Memory B cell (primary cell): ENCODE measurements at regions not wholly inside any gene's neighbourhood (a gene's known extent, or its start where the extent isn't known, plus 50 kb on each side); places are given as distances from the start of the nearest gene placed in this dataset.

Source experiments
- ATAC-seq: fragments of 150-1000 bp; cut with Tn5 transposase; 2 replicates; pipeline ENCODE4 v1.10.0; 2021; ENCODE audit warnings: low read depth, mild to moderate bottlenecking, moderate library complexity
- DNase-seq, 2 donors: peaks; one replicate each; pipeline ENCODE4 v3.0.0; 2022; ENCODE audit warnings: low spot score in 2 of 2
- H3K27ac Mint-ChIP-seq: one replicate; pipeline ENCODE4 v1.8.0; 2022; ENCODE audit warnings: mild to moderate bottlenecking, moderate library complexity, mixed read lengths
- H3K27me3 Mint-ChIP-seq: one replicate; pipeline ENCODE4 v1.8.0; 2022; ENCODE audit warnings: mixed read lengths
- H3K36me3 Mint-ChIP-seq: one replicate; pipeline ENCODE4 v1.8.0; 2022; ENCODE audit warnings: mild to moderate bottlenecking, mixed read lengths
- H3K4me1 Mint-ChIP-seq: one replicate; pipeline ENCODE4 v1.8.0; 2022; ENCODE audit warnings: mixed read lengths
- H3K4me3 Mint-ChIP-seq: one replicate; pipeline ENCODE4 v1.8.0; 2022; ENCODE audit warnings: mild to moderate bottlenecking, moderate library complexity, mixed read lengths
- H3K9me3 Mint-ChIP-seq: one replicate; pipeline ENCODE4 v1.8.0; 2022; ENCODE audit warnings: mixed read lengths

DNA sequence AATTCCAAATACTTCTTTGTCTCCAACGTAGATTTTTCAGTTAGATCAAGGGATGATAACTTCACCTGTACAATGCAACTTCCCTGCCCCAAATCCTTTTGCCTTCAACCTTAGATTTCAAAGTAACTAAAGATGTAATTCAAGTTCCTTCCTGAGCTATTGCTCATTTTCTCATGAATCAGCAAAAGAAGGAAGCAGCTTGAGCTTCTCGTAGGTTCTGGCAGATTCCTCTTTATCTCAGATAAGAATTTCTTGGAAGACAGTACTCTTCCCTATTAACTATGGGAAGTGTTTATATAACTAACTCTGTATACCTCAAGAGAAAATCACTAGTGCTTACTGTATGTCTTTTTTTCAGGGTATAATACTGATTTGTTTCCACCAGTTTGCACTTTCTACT lies 203.8 kb downstream of the RASSF9 start:
- no peak for ATAC-seq
- H3K9me3 Mint-ChIP-seq, result peaks cover 3% of the 10 kb centered on the region

DNA sequence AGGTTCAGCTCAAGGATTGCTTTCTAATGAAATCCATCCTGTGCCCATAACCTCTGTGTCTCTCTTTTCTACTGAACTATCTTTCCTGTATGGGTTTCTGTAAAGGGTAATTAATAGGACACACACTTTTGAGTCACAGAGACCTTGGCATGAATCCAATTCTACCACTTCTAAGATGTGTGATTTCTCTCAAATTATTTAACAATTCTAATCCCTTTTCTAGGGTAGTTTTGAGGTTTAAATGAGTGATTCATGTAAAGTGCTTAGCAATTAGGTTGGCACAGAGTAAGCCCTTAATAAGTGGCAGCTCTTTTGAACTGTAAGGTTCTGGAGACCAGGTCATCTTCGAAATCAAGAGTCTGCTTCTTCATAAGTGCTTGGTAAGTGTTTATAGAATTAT lies 202.7 kb downstream of the RASSF9 start:
- H3K9me3 Mint-ChIP-seq, result peaks cover 2% of the 10 kb centered on the region
- H3K4me3 Mint-ChIP-seq, result no peak overlapping the region
- ATAC-seq, result no peak
- H3K36me3 Mint-ChIP-seq, result no peaks in the 10 kb centered on the region
- no peaks in the 10 kb centered on the region for H3K27me3 Mint-ChIP-seq
- H3K27ac Mint-ChIP-seq, result no peak overlapping the region
- DNase-seq, result no peak
- no peaks in the 10 kb centered on the region for H3K4me1 Mint-ChIP-seq

More for the DNA sequence above, 203.8 kb downstream of the RASSF9 start:
- H3K4me1 Mint-ChIP-seq, result no peaks in the 10 kb centered on the region
- no peak overlapping the region for H3K27ac Mint-ChIP-seq
- H3K27me3 Mint-ChIP-seq, result no peaks in the 10 kb centered on the region
- no peak overlapping the region for H3K4me3 Mint-ChIP-seq
- no peak for DNase-seq
- no peaks in the 10 kb centered on the region for H3K36me3 Mint-ChIP-seq

DNA sequence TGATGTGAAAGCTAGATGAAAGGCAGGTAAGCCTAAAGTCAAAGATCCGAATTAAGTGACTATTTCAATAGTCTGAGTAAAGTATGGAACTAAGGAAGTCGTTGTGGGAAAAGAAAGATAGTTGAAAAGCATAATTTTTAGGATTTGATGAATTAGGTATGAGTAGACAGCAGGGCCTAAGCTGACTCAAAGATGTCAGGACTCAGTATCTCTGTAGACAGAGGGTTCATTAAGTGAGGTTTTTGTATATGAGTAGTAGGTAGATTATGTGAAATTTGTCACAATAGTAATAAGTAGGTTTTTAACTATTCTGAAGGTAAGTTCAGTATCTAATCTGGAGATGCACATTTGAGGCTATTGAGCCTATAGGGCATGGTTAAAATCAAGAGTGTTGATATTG lies 196.4 kb downstream of the RASSF9 start:
- peaks cover 3% of the 10 kb centered on the region for H3K9me3 Mint-ChIP-seq
- DNase-seq, result no peak
- no peak overlapping the region for H3K4me3 Mint-ChIP-seq
- ATAC-seq, result no peak
- H3K36me3 Mint-ChIP-seq, result no peaks in the 10 kb centered on the region
- H3K27me3 Mint-ChIP-seq, result no peaks in the 10 kb centered on the region
- H3K4me1 Mint-ChIP-seq, result no peaks in the 10 kb centered on the region
- H3K27ac Mint-ChIP-seq, result no peak overlapping the region

DNA sequence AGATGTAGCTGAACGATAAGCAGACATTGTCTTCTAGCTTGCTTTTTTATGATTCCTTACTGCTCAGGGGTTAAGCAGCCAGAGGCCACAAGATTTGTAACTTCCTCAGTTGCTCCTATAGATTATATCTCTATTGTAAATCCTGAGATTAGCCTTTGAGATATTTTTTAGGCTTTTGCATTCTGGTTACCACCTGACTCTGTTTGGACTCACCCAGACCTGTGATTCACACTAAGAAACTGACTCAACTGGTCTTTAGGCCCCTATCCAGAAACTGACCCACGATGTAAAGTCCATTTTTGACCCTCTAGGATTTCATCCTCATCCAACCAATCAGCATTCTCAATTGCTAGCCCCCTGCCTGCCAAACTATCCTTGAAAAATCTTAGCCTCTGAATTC lies 194.4 kb downstream of the RASSF9 start:
- Mint-ChIP-seq H3K27ac (no peak overlapping the region), H3K9me3 (peaks cover 3% of the 10 kb centered on the region), H3K36me3 (no peaks in the 10 kb centered on the region), H3K4me1 (no peaks in the 10 kb centered on the region), H3K4me3 (no peak overlapping the region), H3K27me3 (no peaks in the 10 kb centered on the region)
- ATAC-seq, result no peak
- DNase-seq, result no peak

DNA sequence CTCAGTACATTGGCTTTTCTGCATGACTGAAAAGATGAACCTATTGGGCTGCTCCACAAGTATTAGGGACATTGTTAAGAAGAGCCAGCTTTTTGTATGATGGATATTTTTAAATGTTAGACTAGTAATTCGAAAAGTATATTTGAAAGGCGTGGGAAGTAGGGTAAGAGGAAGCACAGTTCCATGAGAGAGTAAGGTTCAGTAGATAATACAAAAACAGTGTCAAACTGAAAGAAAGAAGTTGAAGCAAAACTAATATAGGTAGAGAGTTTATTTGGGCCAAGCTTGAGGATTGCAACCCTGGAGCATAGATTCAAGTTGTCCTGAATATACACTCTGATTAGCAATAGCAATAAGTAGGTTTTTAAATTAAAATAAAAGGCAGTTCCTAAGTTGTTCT lies 193.9 kb downstream of the RASSF9 start:
- no peaks in the 10 kb centered on the region for H3K36me3 Mint-ChIP-seq
- H3K27ac Mint-ChIP-seq, result no peak overlapping the region
- no peaks in the 10 kb centered on the region for H3K4me1 Mint-ChIP-seq
- peaks cover 3% of the 10 kb centered on the region for H3K9me3 Mint-ChIP-seq
- DNase-seq, result no peak
- no peak for ATAC-seq
- no peaks in the 10 kb centered on the region for H3K27me3 Mint-ChIP-seq
- H3K4me3 Mint-ChIP-seq, result no peak overlapping the region

DNA sequence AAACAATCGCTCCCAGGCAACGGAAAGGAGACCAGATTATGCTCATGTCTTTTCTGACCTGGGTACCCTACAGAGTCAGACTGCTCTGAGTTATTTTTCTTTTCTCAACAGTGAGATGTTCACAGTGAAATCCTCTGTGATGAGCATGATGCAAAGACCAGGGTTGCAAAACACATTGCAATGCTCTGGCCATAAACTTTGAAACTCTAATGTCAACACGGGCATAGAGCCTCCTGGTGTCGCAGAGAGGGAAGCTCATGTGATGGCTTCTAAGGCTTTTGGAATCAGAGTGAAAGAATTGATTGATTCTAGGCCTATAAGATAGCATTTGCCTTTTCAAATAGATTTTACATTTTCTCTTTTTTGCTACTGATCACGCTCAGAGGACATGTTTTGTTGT lies 193.4 kb downstream of the RASSF9 start:
- H3K27ac Mint-ChIP-seq, result no peak overlapping the region

DNA sequence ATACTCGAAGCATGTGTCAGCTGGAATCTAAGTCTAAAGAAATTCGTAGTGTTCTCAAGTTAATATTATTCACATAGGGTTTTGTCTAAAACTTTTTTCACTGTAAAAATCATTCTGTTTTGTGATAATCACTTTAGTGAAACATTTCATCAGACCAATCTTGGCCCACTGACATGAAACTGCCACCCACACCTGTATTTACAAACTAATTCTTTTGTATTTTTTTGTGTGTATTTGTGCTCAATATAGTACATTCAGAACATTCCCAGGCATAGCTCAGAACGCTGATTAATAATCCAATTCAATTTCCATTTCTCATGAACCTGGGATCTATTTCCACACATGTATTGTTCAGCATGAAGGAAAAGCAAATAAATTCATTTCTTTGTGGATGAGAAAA lies 191.7 kb downstream of the RASSF9 start:
- Mint-ChIP-seq H3K4me3 (no peak overlapping the region), H3K36me3 (no peaks in the 10 kb centered on the region), H3K27me3 (no peaks in the 10 kb centered on the region), H3K9me3 (peaks cover 3% of the 10 kb centered on the region), H3K27ac (no peak overlapping the region), H3K4me1 (no peaks in the 10 kb centered on the region)
- no peak for DNase-seq
- ATAC-seq, result no peak

More for the DNA sequence above, 193.4 kb downstream of the RASSF9 start:
- H3K27me3 Mint-ChIP-seq, result no peaks in the 10 kb centered on the region
- no peak for ATAC-seq
- no peaks in the 10 kb centered on the region for H3K36me3 Mint-ChIP-seq
- no peak overlapping the region for H3K4me3 Mint-ChIP-seq
- H3K9me3 Mint-ChIP-seq, result peaks cover 3% of the 10 kb centered on the region
- DNase-seq, result no peak
- no peaks in the 10 kb centered on the region for H3K4me1 Mint-ChIP-seq

DNA sequence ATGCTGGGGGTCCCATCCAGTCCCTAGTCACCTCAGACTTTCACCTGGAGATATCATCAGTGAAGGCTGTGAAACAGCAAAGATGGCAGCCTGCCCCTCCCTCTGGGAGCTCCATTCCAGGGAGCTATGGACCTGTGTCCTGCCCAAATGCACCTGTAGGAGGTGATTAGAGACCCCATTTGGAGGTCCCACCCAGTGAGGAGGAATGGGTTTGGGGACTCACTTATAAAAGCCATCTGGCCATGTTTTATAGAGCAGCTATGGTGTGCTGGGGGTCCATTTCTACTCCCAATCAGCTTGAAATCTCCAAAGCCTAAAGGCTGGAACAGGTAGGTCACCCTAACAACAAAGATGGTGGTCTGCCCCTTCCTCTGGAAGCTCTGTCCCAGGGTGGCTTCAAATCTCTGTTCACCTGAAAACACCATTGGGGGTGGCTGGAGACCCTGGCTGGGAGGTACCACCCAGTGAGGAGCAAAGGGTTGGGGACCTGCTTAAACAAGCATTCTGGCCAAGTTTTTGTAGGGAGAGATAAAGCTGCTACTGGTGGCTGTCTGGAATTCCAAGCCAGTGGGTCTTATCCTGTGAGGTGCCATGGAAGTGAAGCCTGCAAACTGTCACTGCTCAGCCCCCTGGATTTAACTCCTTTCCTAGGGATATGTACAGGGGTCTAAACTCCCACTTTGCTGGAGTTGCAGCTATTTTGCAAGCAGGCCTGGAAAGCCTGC lies 182.3 kb downstream of the RASSF9 start:
- H3K4me3 Mint-ChIP-seq, result no peak overlapping the region
- peaks cover 10% of the 10 kb centered on the region for H3K9me3 Mint-ChIP-seq
- H3K27me3 Mint-ChIP-seq, result no peaks in the 10 kb centered on the region
- H3K36me3 Mint-ChIP-seq, result no peaks in the 10 kb centered on the region
- no peak for ATAC-seq
- H3K27ac Mint-ChIP-seq, result no peak overlapping the region
- no peak for DNase-seq
- no peaks in the 10 kb centered on the region for H3K4me1 Mint-ChIP-seq

DNA sequence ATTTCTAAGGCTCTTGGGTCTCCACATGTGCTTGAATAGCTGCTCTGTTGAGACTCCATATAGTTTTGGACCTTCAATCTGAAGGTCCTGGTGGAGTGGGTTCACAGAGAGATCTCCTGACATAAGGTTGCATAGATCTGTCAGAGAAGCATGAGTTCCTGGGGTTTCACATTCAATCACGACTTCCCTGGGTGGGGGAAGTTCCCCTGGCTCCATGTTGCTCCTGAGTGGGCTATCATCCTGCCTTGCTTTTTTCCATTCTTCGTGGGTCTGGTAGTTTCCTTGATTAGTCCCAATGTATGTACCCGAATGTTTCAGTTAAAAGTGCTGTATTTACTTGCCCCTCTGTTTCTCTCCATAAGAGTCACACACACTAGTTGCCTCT lies 181.8 kb downstream of the RASSF9 start:
- no peak for ATAC-seq
- H3K9me3 Mint-ChIP-seq, result peaks cover 10% of the 10 kb centered on the region
- DNase-seq, result no peak
- no peak overlapping the region for H3K4me3 Mint-ChIP-seq
- no peaks in the 10 kb centered on the region for H3K27me3 Mint-ChIP-seq
- H3K36me3 Mint-ChIP-seq, result no peaks in the 10 kb centered on the region
- no peak overlapping the region for H3K27ac Mint-ChIP-seq
- no peaks in the 10 kb centered on the region for H3K4me1 Mint-ChIP-seq

DNA sequence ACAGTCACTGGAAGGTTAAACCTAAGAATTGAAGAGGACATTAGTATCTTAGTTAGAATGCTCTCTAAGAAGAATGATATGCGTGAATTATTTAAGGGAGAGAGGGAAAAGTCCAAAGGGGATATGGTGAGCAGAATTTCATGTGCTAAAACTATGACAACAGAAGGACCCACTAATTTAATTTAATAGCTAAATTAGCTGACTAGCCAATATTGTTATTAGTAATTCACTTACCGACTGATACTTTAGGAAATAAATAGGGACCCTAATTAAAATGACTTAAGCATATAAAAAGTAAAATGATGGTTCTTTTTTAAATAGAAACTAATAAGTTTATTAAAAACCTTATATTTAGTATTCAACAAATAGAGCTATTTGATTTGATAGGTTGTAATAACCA lies 179.6 kb downstream of the RASSF9 start:
- Mint-ChIP-seq H3K36me3 (no peaks in the 10 kb centered on the region), H3K27me3 (no peaks in the 10 kb centered on the region), H3K27ac (no peak overlapping the region), H3K4me1 (no peaks in the 10 kb centered on the region), H3K4me3 (no peak overlapping the region), H3K9me3 (peaks cover 9% of the 10 kb centered on the region)
- DNase-seq (no peak), ATAC-seq (no peak)

DNA sequence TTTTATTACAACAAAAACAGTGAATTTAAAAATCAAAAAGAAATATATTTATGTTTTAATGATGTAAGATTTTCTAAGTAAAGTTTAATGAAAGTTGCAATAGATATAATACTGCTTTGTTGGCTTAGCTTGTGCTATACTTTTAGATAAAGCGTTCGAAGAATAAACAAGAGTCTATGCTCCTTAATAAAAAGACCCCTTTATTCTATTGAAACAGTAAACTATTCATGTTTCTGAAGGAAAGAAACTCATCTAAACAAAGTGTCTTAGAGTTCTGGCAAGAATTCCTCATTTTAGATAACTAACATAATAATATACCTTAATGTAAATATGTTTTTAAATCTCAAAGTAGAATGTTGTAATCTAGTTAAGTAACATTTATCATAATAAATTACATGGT lies 179.0 kb downstream of the RASSF9 start:
- no peaks in the 10 kb centered on the region for H3K36me3 Mint-ChIP-seq
- H3K27ac Mint-ChIP-seq, result no peak overlapping the region
- H3K9me3 Mint-ChIP-seq, result peaks cover 8% of the 10 kb centered on the region
- DNase-seq (no peak), ATAC-seq (no peak)
- H3K4me1 Mint-ChIP-seq, result no peaks in the 10 kb centered on the region
- no peak overlapping the region for H3K4me3 Mint-ChIP-seq
- no peaks in the 10 kb centered on the region for H3K27me3 Mint-ChIP-seq

DNA sequence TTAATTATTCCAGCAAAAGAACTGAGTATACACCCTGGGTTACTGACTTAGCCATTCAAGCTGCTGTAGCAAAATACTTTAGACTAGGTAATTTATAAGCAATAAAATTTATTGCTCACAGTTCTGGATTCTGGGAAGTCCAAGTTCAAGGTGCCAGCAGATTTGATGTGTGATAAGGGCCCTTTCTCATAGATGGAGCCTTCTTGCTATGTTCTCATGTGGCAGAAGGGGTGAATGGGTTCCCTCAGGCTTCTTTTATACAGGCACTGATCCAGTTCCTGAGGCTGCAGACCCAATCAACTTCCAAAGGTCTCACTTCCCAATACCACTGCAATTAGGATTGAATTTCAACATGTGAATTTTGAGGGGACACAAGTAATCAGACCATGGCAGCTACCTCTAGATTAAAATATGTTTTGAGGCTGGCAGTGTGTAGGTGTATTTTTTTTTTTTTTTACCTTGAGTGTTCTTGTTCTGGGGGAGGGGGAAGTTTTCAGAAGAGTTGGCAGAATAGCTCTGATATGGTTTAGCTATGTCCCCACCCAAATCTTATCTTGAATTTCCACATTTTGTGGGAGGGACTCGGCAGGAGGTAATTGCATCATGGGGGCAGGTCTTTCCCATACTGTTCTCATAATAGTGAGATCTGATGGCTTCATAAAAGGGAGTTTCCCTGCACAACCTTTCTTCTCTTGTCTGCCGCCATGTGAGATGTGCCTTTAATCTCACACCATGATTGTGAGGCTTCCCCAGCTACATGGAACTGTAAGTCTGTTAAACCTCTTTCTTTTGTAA lies 178.2 kb downstream of the RASSF9 start:
- peaks cover 10% of the 10 kb centered on the region for H3K9me3 Mint-ChIP-seq
- no peaks in the 10 kb centered on the region for H3K4me1 Mint-ChIP-seq
- no peaks in the 10 kb centered on the region for H3K36me3 Mint-ChIP-seq
- H3K27ac Mint-ChIP-seq, result no peak overlapping the region
- no peak overlapping the region for H3K4me3 Mint-ChIP-seq
- ATAC-seq, result no peak
- H3K27me3 Mint-ChIP-seq, result no peaks in the 10 kb centered on the region
- no peak for DNase-seq

DNA sequence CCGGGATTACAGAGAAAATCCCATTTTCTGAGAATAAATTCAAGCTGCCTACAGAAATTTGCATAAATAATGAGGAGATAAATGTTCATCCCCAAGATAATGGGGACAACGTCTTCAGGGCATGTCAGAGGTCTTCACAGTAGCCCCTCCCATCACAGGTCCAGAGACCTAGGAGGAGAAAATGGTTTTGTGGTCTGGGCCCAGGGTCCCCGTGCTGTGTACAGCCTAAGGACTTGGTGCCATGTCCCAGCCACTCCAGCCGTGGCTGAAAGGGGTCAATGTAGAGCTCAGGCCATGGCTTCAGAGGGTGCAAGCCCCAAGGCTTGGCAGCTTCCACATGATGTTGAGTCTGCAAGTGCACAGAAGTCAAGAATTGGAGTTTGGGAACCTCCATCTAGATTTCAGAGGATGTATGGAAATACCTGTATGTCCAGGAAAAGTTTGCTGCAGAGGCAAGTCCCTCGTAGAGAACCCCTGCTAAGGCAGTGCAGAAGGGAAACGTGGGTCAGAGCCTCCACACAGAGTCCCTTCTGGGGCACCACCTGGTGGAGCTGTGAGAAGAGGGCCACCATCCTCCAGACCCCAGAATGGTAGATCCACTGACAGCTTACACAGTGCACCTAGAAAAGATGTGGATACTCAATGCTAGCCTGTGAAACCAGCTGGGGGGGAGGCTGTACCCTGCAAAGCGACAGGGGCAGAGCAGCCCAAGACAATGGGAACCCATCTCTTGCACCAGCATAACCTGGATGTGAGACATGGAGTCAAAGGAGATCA lies 176.3 kb downstream of the RASSF9 start:
- H3K27ac Mint-ChIP-seq, result no peak overlapping the region

DNA sequence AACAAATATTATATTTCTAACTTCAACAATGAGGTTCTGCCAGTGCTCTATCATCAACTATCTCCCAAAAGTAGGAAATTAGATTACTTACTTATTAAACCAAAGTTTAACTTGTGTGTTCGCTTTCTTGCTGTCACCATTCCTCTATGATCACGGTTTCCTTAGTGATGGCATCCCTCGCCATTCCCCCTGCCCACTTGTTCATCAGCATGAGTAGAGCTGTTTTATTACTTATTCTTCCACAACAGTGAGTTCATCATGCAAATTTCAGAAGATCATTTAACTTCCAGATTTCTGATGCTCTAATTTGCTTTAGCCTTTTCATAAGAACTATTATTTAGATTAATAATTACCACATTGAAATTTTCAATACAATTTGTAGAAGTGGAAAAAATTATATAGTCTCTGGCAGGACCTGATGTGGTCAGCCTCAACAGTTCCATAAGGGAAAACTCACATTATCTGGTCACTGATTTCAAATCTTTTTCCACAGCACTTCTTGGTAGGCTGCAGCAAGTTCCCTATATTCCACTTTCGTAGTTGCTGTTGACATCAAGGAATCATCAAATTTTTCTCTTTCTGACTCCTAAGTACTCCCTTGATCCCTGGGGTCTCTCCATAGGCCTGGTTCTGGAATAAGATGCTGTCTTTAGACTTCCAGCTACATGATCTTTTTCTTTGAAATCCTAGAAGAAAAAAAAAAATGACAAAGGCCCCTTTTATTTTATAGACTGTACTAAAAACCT lies 174.6 kb downstream of the RASSF9 start:
- Mint-ChIP-seq H3K4me1 (no peaks in the 10 kb centered on the region), H3K4me3 (no peak overlapping the region), H3K27ac (no peak overlapping the region), H3K27me3 (no peaks in the 10 kb centered on the region), H3K9me3 (peaks cover 8% of the 10 kb centered on the region), H3K36me3 (no peaks in the 10 kb centered on the region)
- DNase-seq (no peak), ATAC-seq (no peak)

More for the DNA sequence above, 176.3 kb downstream of the RASSF9 start:
- H3K27me3 Mint-ChIP-seq, result no peaks in the 10 kb centered on the region
- no peak for DNase-seq
- no peak for ATAC-seq
- no peaks in the 10 kb centered on the region for H3K36me3 Mint-ChIP-seq
- H3K4me1 Mint-ChIP-seq, result no peaks in the 10 kb centered on the region
- H3K4me3 Mint-ChIP-seq, result no peak overlapping the region
- H3K9me3 Mint-ChIP-seq, result peaks cover 10% of the 10 kb centered on the region
